HL-60 (cell line): ENCODE measurements at regions not wholly inside any gene's neighbourhood (a gene's known extent, or its start where the extent isn't known, plus 50 kb on each side); places are given as distances from the start of the nearest gene placed in this dataset.

ENCODE experiments used
- DNase-seq, 2 experiments: peaks; one replicate each; pipeline ENCODE4 v3.0.0-alpha.2; 2010 to 2020; ENCODE audit warnings: low read depth in 1 of 2, low spot score in 1 of 2
- H3K27ac ChIP-seq: fragments of 250-450 bp; sonication (Bioruptor Pico); replicated peaks from 2 replicates; pipeline ENCODE4 v1.5.1; 2020; ENCODE audit warnings: mild to moderate bottlenecking, moderate library complexity
- H3K27me3 ChIP-seq: fragments of 250-450 bp; sonication (Bioruptor Pico); 2 replicates; pipeline ENCODE4 v1.5.1; 2021; ENCODE audit warnings: mild to moderate bottlenecking, moderate library complexity; ENCODE audit not compliant: insufficient read depth, poor library complexity, severe bottlenecking
- H3K4me3 ChIP-seq: replicated peaks from 2 replicates; pipeline ENCODE4 v1.5.1; 2011; ENCODE audit warnings: mild to moderate bottlenecking, control low read depth, low read length; ENCODE audit not compliant: insufficient read depth
- CTCF ChIP-seq: IDR thresholded peaks from one replicate; pipeline ENCODE4 v1.5.1; 2011; ENCODE audit warnings: low read length, control low read depth, inconsistent platforms; ENCODE audit not compliant: insufficient read depth
- GABPA ChIP-seq: IDR thresholded peaks from 2 replicates; pipeline ENCODE4 v1.6.1; 2012; ENCODE audit warnings: low read depth
- POLR2AphosphoS5 ChIP-seq: IDR thresholded peaks from 2 replicates; pipeline ENCODE4 v1.6.1; 2012; ENCODE audit warnings: low read depth
- REST ChIP-seq: IDR thresholded peaks from 2 replicates; pipeline ENCODE4 v1.6.1; 2012; ENCODE audit warnings: low read depth; ENCODE audit not compliant: insufficient replicate concordance
- SPI1 ChIP-seq: IDR thresholded peaks from 2 replicates; pipeline ENCODE4 v1.6.1; 2012; ENCODE audit warnings: low read depth, mild to moderate bottlenecking, borderline replicate concordance

- Histone ChIP-seq H3K27me3 (no peaks in the 10 kb centered on the region), H3K4me3 (no peak overlapping the region), H3K27ac (no peak overlapping the region)
- no peak for DNase-seq
- TF ChIP-seq REST (no peak), GABPA (no peak), CTCF (no peak), SPI1 (no peak), POLR2AphosphoS5 (no peak)
Measured at GRCh38 chr2:217538719-217539118, 464.1 kb downstream of the TNS1 start.

- TF ChIP-seq POLR2AphosphoS5 (no peak), SPI1 (no peak), REST (no peak), GABPA (no peak), CTCF (no peak)
- no peak for DNase-seq
- Histone ChIP-seq H3K27me3 (peaks cover 2% of the 10 kb centered on the region), H3K4me3 (no peak overlapping the region), H3K27ac (no peak overlapping the region)
Measured at GRCh38 chr2:217535957-217536708, 466.7 kb downstream of the TNS1 start.

GRCh38 chr2:217530392-217531090 lies 472.3 kb downstream of the TNS1 start:
- H3K4me3 ChIP-seq, result no peak overlapping the region
- TF ChIP-seq SPI1 (no peak), POLR2AphosphoS5 (no peak), REST (no peak), GABPA (no peak), CTCF (no peak)
- H3K27me3 ChIP-seq, result peaks cover 2% of the 10 kb centered on the region
- no peak overlapping the region for H3K27ac ChIP-seq
- no peak for DNase-seq
